ENCODE measurements at regions not wholly inside any gene's neighbourhood (a gene's known extent, or its start where the extent isn't known, plus 50 kb on each side); places are given as distances from the start of the nearest gene placed in this dataset.

DNA sequence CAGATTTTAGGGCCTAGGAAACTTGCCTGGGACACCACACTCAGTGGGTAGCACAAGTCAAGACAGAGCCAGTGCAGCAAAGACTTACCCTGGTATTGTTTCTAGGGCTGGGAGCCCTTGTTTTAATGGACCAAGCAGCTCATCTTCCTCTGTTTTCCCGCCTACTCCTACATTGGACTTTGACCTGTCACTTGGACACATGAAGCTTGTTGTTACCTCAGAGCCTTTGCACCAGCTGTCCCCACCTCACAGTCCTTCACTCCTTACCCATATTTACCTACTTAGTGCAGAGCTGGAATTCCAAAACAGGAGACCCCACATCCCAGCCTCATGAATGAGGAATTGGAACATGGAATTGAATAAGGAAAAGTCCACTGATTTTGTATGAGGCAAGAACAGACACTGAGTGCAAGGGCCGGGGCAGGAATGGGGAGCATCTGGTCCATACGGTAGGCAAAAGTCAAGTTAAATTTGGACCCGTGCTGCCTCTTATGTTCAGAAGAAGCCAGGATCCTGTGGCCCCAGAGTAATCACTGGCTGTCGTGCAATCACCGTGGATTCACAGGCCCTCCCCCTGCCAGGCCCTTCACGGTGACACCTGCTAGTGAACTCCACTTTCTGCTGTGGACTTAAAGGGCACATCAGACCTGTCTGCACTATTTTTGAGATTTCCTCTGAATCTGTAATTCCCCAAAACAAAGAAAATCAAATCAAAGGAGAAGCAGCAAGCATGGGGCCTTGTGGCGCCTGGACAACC, 236.9 kb upstream of the PMEPA1 start:
- intact Hi-C loops (cut with DNase I; ENCODE audit: low total_unique reads) = no loop called here
- Histone ChIP-seq H3K27me3 (no peaks in the 10 kb centered on the region), H3K27ac (no peak overlapping the region), H3K4me1 (no peaks in the 10 kb centered on the region), H3K9me3 (no peaks in the 10 kb centered on the region), H3K36me3 (no peaks in the 10 kb centered on the region), H3K4me3 (no peak overlapping the region)
- in situ Hi-C loops (cut with MboI; ENCODE audit: low sequenced_read_pairs in 4 of 4) = no loop called here
- DNase-seq = no peak
- TF ChIP-seq CTCF (IDR thresholded peaks at IDR 0.05 in 4 of 5, conservative IDR thresholded peaks at IDR 0.05 in 1 of 5) = no peak
- no peak for TF ChIP-seq POLR2A (IDR thresholded peaks at IDR 0.05)
- ATAC-seq = no peak

DNA sequence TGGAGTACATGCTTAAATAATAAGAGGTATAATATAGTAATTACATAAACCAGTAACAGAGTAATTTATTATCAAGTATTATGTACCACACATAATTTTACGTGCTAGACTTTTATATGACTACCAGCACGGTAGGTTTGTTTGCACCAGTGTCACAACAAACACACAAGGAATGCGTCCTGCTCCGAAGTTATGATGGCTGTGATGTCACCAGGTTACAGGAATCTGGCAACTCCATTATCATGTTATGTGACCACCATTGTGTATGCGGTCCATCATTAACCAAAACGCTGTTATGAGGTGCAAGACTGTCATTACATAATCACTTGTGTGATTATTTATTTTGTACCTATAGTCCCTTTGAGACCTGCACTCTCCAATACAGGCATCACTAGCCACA, 235.2 kb upstream of the PMEPA1 start:
- ATAC-seq = no peak
- in situ Hi-C loops (cut with MboI; ENCODE audit: low sequenced_read_pairs in 4 of 4) = no loop called here

GRCh38 chr20:57943950-57944349, 234.1 kb upstream of the PMEPA1 start:
- in situ Hi-C loops (cut with MboI; ENCODE audit: low sequenced_read_pairs in 4 of 4) = no loop called here
- Histone ChIP-seq H3K9me3 (no peaks in the 10 kb centered on the region), H3K4me3 (no peak overlapping the region), H3K36me3 (no peaks in the 10 kb centered on the region), H3K4me1 (no peaks in the 10 kb centered on the region), H3K27ac (no peak overlapping the region), H3K27me3 (no peaks in the 10 kb centered on the region)
- DNase-seq (no peak), ATAC-seq (no peak)
- intact Hi-C loops (cut with DNase I; ENCODE audit: low total_unique reads) = no loop called here
- TF ChIP-seq CTCF (IDR thresholded peaks at IDR 0.05 in 4 of 5, conservative IDR thresholded peaks at IDR 0.05 in 1 of 5) (no peak), POLR2A (IDR thresholded peaks at IDR 0.05) (no peak)

More for the DNA sequence above, 235.2 kb upstream of the PMEPA1 start:
- Histone ChIP-seq H3K36me3 (no peaks in the 10 kb centered on the region), H3K4me3 (no peak overlapping the region), H3K9me3 (no peaks in the 10 kb centered on the region), H3K27ac (no peak overlapping the region), H3K4me1 (no peaks in the 10 kb centered on the region), H3K27me3 (no peaks in the 10 kb centered on the region)
- no peak for DNase-seq
- TF ChIP-seq CTCF (IDR thresholded peaks at IDR 0.05 in 4 of 5, conservative IDR thresholded peaks at IDR 0.05 in 1 of 5) (no peak), POLR2A (IDR thresholded peaks at IDR 0.05) (no peak)
- intact Hi-C loops (cut with DNase I; ENCODE audit: low total_unique reads) = no loop called here

GRCh38 chr20:57943291-57943690, 233.5 kb upstream of the PMEPA1 start:
- Histone ChIP-seq H3K9me3 (no peaks in the 10 kb centered on the region), H3K27me3 (no peaks in the 10 kb centered on the region), H3K4me3 (no peak overlapping the region), H3K4me1 (no peaks in the 10 kb centered on the region), H3K27ac (no peak overlapping the region), H3K36me3 (no peaks in the 10 kb centered on the region)
- no peak for TF ChIP-seq POLR2A (IDR thresholded peaks at IDR 0.05)
- ATAC-seq (no peak), DNase-seq (no peak)
- in situ Hi-C loops (cut with MboI; ENCODE audit: low sequenced_read_pairs in 4 of 4) (no loop called here), intact Hi-C loops (cut with DNase I; ENCODE audit: low total_unique reads) (no loop called here)

DNA sequence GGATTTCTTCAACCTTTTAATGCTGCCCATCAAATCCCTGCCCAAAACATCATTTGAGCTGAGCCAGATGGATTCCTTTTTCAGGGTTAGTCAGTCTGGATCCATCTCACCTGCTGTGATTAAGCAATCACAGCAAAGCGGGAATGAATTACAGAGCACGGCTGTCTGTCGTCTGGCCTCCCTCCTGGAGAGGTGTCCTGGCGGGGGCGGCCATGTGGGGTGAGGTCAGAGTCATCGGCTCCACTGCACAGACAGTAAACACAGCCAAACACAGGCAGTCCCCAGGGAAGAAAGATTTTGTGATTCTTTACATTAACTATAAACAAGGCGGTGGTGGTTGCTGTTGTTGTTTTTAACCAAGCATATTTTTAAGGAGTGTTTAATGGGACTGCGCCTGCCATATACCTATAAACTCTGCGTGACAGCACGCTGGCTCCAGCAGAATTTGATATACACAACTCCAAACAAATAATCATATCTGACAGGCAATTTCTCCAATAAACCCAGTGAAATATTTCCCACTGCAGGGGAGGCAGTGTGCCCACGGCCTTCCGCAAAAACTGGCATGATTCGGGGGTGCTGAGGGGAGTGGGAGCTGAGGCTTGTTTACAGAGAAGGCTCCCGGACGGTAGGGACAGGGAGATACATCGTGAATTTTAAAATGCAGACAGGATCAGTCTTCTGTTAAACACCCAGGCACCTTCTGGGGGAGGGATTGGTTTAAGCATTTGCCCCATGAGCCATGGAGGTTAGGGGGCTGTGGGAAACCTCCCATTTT, 232.0 kb upstream of the PMEPA1 start:
- TF ChIP-seq CTCF (IDR thresholded peaks at IDR 0.05 in 4 of 5, conservative IDR thresholded peaks at IDR 0.05 in 1 of 5) = no peak
- TF ChIP-seq POLR2A (IDR thresholded peaks at IDR 0.05) = no peak
- no peak for DNase-seq
- H3K9me3 ChIP-seq = no peaks in the 10 kb centered on the region
- no peak for ATAC-seq
- H3K27me3 ChIP-seq = no peaks in the 10 kb centered on the region
- no peak overlapping the region for H3K4me3 ChIP-seq
- in situ Hi-C loops (cut with MboI; ENCODE audit: low sequenced_read_pairs in 4 of 4) = no loop called here
- intact Hi-C loops (cut with DNase I; ENCODE audit: low total_unique reads) = no loop called here
- H3K36me3 ChIP-seq = no peaks in the 10 kb centered on the region
- no peaks in the 10 kb centered on the region for H3K4me1 ChIP-seq
- no peak overlapping the region for H3K27ac ChIP-seq
